H9 (cell line): ENCODE measurements at regions not wholly inside any gene's neighbourhood (a gene's known extent, or its start where the extent isn't known, plus 50 kb on each side); places are given as distances from the start of the nearest gene placed in this dataset.

Experiments used
- DNase-seq: peaks from one replicate; pipeline ENCODE4 v3.0.0-alpha.2; 2017
- H2AFZ ChIP-seq: one replicate; pipeline ENCODE4 v1.6.1; 2013; ENCODE audit warnings: mild to moderate bottlenecking, low read length, control low read depth, moderate library complexity
- H2AK5ac ChIP-seq: 2 replicates; pipeline ENCODE4 v1.6.1; 2013; ENCODE audit warnings: low read length, control low read depth, mixed read lengths; ENCODE audit not compliant: insufficient read length
- H2BK120ac ChIP-seq: one replicate; pipeline ENCODE4 v1.6.1; 2013; ENCODE audit warnings: low read depth, mild to moderate bottlenecking, low read length, control low read depth, inconsistent platforms; ENCODE audit not compliant: poor library complexity, severe bottlenecking
- H2BK12ac ChIP-seq: 2 replicates; pipeline ENCODE4 v1.6.1; 2013; ENCODE audit warnings: low read length, control low read depth, mixed read lengths, low read depth; ENCODE audit not compliant: insufficient read length
- H2BK15ac ChIP-seq: 2 replicates; pipeline ENCODE4 v1.6.1; 2013; ENCODE audit warnings: low read depth, low read length, control low read depth
- H2BK20ac ChIP-seq: one replicate; pipeline ENCODE4 v1.6.1; 2013; ENCODE audit warnings: low read depth, mild to moderate bottlenecking, low read length, control low read depth, inconsistent platforms; ENCODE audit not compliant: poor library complexity, severe bottlenecking
- H2BK5ac ChIP-seq: 2 replicates; pipeline ENCODE4 v1.6.1; 2013; ENCODE audit warnings: low read length, control low read depth, mixed read lengths; ENCODE audit not compliant: insufficient read length
- H3K14ac ChIP-seq: 2 replicates; pipeline ENCODE4 v1.6.1; 2013; ENCODE audit warnings: low read length, control low read depth; ENCODE audit not compliant: insufficient read depth
- H3K18ac ChIP-seq: 2 replicates; pipeline ENCODE4 v1.6.1; 2013; ENCODE audit warnings: low read depth, mild to moderate bottlenecking, mixed read lengths, low read length, control low read depth; ENCODE audit not compliant: insufficient read length
- H3K23ac ChIP-seq: 2 replicates; pipeline ENCODE4 v1.6.1; 2013; ENCODE audit warnings: low read length, control low read depth, mixed read lengths, low read depth; ENCODE audit not compliant: insufficient read length
- H3K23me2 ChIP-seq: 2 replicates; pipeline ENCODE4 v1.6.1; 2013; ENCODE audit warnings: low read depth, mild to moderate bottlenecking, mixed read lengths, low read length, control low read depth; ENCODE audit not compliant: insufficient read length, poor library complexity, severe bottlenecking
- H3K27ac ChIP-seq: 2 replicates; pipeline ENCODE4 v1.5.1; 2013; ENCODE audit warnings: low read length, control low read depth, mixed read lengths, low read depth; ENCODE audit not compliant: insufficient read length
- H3K27me3 ChIP-seq: 2 replicates; pipeline ENCODE4 v1.6.1; 2013; ENCODE audit warnings: low read length, control low read depth, inconsistent platforms; ENCODE audit not compliant: insufficient read depth
- H3K4ac ChIP-seq: 2 replicates; pipeline ENCODE4 v1.6.1; 2013; ENCODE audit warnings: low read depth, mild to moderate bottlenecking, control low read depth, inconsistent platforms, low read length, moderate library complexity
- H3K4me1 ChIP-seq: 2 replicates; pipeline ENCODE4 v1.6.1; 2013; ENCODE audit warnings: low read length, control low read depth, inconsistent platforms; ENCODE audit not compliant: insufficient read depth
- H3K4me2 ChIP-seq: 2 replicates; pipeline ENCODE4 v1.6.1; 2013; ENCODE audit warnings: low read length, control low read depth, mixed read lengths; ENCODE audit not compliant: insufficient read length, insufficient read depth
- H3K56ac ChIP-seq: 2 replicates; pipeline ENCODE4 v1.6.1; 2013; ENCODE audit warnings: low read depth, mild to moderate bottlenecking, mixed read lengths, low read length, control low read depth; ENCODE audit not compliant: insufficient read length
- H3K79me1 ChIP-seq: 2 replicates; pipeline ENCODE4 v1.6.1; 2013; ENCODE audit warnings: low read depth, mild to moderate bottlenecking, moderate library complexity, low read length, control low read depth, inconsistent platforms; ENCODE audit not compliant: insufficient read depth, poor library complexity, severe bottlenecking
- H3K79me2 ChIP-seq: 2 replicates; pipeline ENCODE4 v1.6.1; 2013; ENCODE audit warnings: low read length, control low read depth, inconsistent platforms; ENCODE audit not compliant: insufficient read depth
- H3K9ac ChIP-seq: 2 replicates; pipeline ENCODE4 v1.6.1; 2013; ENCODE audit warnings: low read length, control low read depth, mixed read lengths; ENCODE audit not compliant: insufficient read length; ENCODE audit errors: extremely low read depth
- H3K9me3 ChIP-seq: one replicate; pipeline ENCODE4 v1.6.1; 2013; ENCODE audit warnings: low read depth, low read length, inconsistent platforms; ENCODE audit not compliant: control insufficient read depth
- H3T11ph ChIP-seq: one replicate; pipeline ENCODE4 v1.6.1; 2013; ENCODE audit warnings: mild to moderate bottlenecking, low read length, control low read depth, inconsistent platforms
- H4K20me1 ChIP-seq: one replicate; pipeline ENCODE4 v1.6.1; 2013; ENCODE audit not compliant: control insufficient read depth, insufficient read length, insufficient read depth
- H4K5ac ChIP-seq: 2 replicates; pipeline ENCODE4 v1.6.1; 2013; ENCODE audit warnings: low read depth, mild to moderate bottlenecking, mixed read lengths, low read length, control low read depth; ENCODE audit not compliant: insufficient read length
- H4K8ac ChIP-seq: replicated peaks from 2 replicates; pipeline ENCODE4 v1.6.1; 2013; ENCODE audit warnings: low read length, control low read depth, mixed read lengths, low read depth; ENCODE audit not compliant: insufficient read length
- H4K91ac ChIP-seq: 2 replicates; pipeline ENCODE4 v1.6.1; 2013; ENCODE audit warnings: low read depth, mild to moderate bottlenecking, moderate library complexity, mixed read lengths, low read length, control low read depth; ENCODE audit not compliant: insufficient read length
- H3K27ac Mint-ChIP-seq, 3 experiments: 2 replicates in 2 of 3; 3 replicates in 1 of 3; pipeline ENCODE4 v1.8.0; 2020 to 2021; ENCODE audit warnings: mixed read lengths in 3 of 3, mild to moderate bottlenecking in 1 of 3, moderate library complexity in 1 of 3
- H3K27me3 Mint-ChIP-seq: 2 replicates; pipeline ENCODE4 v1.8.0; 2021; ENCODE audit warnings: low read depth, mild to moderate bottlenecking, moderate library complexity, mixed read lengths
- H3K36me3 Mint-ChIP-seq, 3 experiments: 2 replicates in 2 of 3; 3 replicates in 1 of 3; pipeline ENCODE4 v1.8.0; 2020 to 2021; ENCODE audit warnings: low read depth in 3 of 3, mixed read lengths in 3 of 3; ENCODE audit not compliant: insufficient read depth in 1 of 3
- H3K4me1 Mint-ChIP-seq, 2 experiments: 2 replicates each; pipeline ENCODE4 v1.8.0; 2020; ENCODE audit warnings: mixed read lengths in 2 of 2
- H3K4me3 Mint-ChIP-seq, 2 experiments: 2 replicates in 1 of 2; 3 replicates in 1 of 2; pipeline ENCODE4 v1.8.0; 2020 to 2021; ENCODE audit warnings: mild to moderate bottlenecking in 2 of 2, mixed read lengths in 2 of 2, moderate library complexity in 1 of 2
- H3K9me3 Mint-ChIP-seq, 2 experiments: 2 replicates in 1 of 2; 3 replicates in 1 of 2; pipeline ENCODE4 v1.8.0; 2020; ENCODE audit warnings: mild to moderate bottlenecking in 2 of 2, mixed read lengths in 2 of 2, moderate library complexity in 1 of 2
- WGBS: extraction: QIAGEN DNeasy Blood & Tissue Kit; methylation state at CpG from one replicate; pipeline ENCODE4 v1.1.7; 2013; ENCODE audit warnings: missing lambda C conversion rate, low lambda C conversion rate, mixed read lengths; ENCODE audit not compliant: insufficient read length; ENCODE audit errors: extremely low coverage; 5-methylcytosine and 5-hydroxymethylcytosine counted together
- TF ChIP-seq, protein P1 (sequence below): fragments of 200-600 bp; sonication (generic); conservative IDR thresholded peaks from 3 replicates; pipeline ENCODE4 v1.8.0; 2021; ENCODE audit warnings: antibody characterized with exemption, mild to moderate bottlenecking

GRCh38 chr16:73965591-73965990 lies 331.0 kb upstream of the PSMD7 start:
- Histone ChIP-seq H3K56ac (no peak overlapping the region), H2BK20ac (peak overlapping the region; percentile 11), H4K8ac (no peak overlapping the region), H3K23me2 (no peaks in the 10 kb centered on the region), H3K9ac (no peak overlapping the region), H4K20me1 (no peaks in the 10 kb centered on the region), H4K91ac (no peak overlapping the region), H3K4me2 (no peak overlapping the region), H3K27me3 (no peaks in the 10 kb centered on the region), H2BK5ac (no peak overlapping the region), H3K4me1 (no peaks in the 10 kb centered on the region), H3K14ac (no peak overlapping the region), H3T11ph (no peak overlapping the region), H3K79me1 (no peaks in the 10 kb centered on the region), H3K79me2 (no peaks in the 10 kb centered on the region), H2AK5ac (no peak overlapping the region), H2AFZ (no peak overlapping the region), H3K9me3 (no peaks in the 10 kb centered on the region), H2BK12ac (no peak overlapping the region), H3K23ac (no peak overlapping the region), H2BK120ac (no peak overlapping the region), H2BK15ac (no peak overlapping the region), H3K4ac (no peak overlapping the region), H4K5ac (no peak overlapping the region), H3K18ac (no peak overlapping the region), H3K27ac (no peak overlapping the region)
- H3K27me3 Mint-ChIP-seq = no peaks in the 10 kb centered on the region; the same call in 1 of the 2 replicates
- H3K9me3 Mint-ChIP-seq = peaks cover 10 to 18% of the 10 kb centered on the region in 2 experiments; a peak in 4 of 5 replicates
- TF ChIP-seq, protein P1, sequence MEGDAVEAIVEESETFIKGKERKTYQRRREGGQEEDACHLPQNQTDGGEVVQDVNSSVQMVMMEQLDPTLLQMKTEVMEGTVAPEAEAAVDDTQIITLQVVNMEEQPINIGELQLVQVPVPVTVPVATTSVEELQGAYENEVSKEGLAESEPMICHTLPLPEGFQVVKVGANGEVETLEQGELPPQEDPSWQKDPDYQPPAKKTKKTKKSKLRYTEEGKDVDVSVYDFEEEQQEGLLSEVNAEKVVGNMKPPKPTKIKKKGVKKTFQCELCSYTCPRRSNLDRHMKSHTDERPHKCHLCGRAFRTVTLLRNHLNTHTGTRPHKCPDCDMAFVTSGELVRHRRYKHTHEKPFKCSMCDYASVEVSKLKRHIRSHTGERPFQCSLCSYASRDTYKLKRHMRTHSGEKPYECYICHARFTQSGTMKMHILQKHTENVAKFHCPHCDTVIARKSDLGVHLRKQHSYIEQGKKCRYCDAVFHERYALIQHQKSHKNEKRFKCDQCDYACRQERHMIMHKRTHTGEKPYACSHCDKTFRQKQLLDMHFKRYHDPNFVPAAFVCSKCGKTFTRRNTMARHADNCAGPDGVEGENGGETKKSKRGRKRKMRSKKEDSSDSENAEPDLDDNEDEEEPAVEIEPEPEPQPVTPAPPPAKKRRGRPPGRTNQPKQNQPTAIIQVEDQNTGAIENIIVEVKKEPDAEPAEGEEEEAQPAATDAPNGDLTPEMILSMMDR = no peak
- H3K4me3 Mint-ChIP-seq = no peak overlapping the region
- no peak for DNase-seq
- H3K36me3 Mint-ChIP-seq = peaks cover 0 to 15% (median 2%) of the 10 kb centered on the region in 3 experiments; a peak in 5 of 7 replicates
- no peak overlapping the region for H3K27ac Mint-ChIP-seq
- no CpG with 5 or more reads among the region's 3 CpGs for WGBS
- peaks cover 0 to 4% of the 10 kb centered on the region in 2 experiments; a peak in 2 of 4 replicates for H3K4me1 Mint-ChIP-seq
